ENCODE measurements at regions not wholly inside any gene's neighbourhood (a gene's known extent, or its start where the extent isn't known, plus 50 kb on each side); places are given as distances from the start of the nearest gene placed in this dataset.
"Not testable (repeated sequence)": the region's sequence is repeated elsewhere in the genome, so short reads cannot be mapped to it uniquely, and the experiment has no call there.

DNA sequence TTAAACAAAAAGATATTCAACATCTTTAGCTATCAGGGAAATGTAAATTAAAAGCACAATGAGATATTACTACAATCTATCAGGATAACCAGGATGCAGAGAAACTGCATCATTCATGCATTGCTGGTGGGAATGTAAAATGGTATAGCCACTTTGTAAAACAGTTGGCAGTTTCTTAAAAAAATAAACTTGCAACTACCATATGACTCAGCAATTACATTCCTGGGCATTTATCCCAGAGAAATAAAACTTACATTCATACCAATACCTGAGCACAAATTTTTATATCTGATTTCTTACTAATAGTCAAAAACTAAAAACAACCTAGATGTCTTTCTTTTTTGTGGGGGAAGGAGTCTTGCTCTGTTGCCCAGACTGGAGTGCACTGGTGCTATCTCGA is 190.3 kb upstream of the TAB2 start:
- DNase-seq (ENCODE audit: low read depth, low spot score) = no peak
- H3K27ac ChIP-seq = no peak overlapping the region

DNA sequence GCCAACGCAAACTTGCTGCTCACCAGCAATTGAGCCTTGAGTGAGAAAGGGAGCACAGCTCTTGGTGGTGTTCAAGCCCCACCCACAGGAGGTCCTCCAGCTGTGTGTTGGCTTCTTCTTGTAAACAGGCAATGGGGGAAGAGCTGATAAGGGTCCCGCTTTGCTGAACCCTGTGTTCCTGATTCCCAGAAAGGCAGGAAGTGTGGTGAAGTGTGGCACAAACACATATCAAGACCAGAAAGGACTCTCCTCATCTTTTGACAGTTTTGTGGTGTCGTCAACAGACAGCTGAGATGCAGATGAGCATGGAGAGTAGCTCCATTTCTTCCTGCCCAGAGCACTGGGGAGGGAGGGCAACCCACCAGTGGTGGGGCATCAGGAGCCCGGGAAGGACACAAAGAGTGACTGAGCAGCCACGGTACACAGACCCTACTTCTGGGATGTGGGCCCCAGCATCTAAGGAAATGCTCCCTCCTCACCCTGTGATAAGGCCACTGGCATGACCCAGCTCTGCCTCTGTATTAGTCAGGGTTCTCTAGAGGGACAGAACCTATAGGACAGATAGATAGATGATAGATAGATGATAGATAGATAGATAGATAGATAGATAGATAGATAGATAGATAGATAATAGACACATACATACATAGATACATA is 188.9 kb upstream of the TAB2 start:
- no peak overlapping the region for H3K27ac ChIP-seq
- DNase-seq (ENCODE audit: low read depth, low spot score) = no peak

DNA sequence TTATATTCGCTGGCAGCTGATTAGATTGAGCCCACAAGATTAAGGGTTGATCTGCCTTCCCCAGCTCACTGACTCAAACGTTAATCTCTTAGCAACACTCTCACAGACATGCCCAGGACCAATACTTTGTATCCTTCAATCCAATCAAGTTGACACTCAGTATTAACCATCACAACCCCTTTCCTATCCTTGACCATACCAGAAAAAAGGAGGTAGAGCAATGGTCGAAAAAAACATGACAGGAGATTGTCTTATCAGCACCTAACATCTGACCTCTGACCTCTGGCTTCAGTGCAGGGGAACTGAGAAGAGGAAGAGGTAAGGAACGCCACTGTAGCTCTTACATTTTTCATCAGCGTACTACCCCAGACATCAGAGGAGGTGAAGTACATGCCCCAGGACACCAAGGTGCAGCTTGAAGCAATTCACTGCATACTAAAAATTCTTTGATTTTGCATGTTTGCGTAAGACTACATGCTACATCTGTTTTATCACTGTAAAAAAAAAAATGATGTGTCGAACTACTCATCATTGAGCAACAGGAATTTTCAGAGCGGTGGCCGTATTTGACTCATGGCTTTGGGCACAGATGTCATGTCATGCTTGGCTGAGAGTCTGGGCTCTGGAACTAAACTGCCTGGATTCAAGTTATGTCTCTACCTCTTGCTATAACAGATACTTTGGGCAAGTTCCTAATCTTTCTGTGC is 188.0 kb upstream of the TAB2 start:
- peak overlapping the region; percentile 21 for H3K27ac ChIP-seq
- peak; percentile 57 for DNase-seq (ENCODE audit: low read depth, low spot score)

DNA sequence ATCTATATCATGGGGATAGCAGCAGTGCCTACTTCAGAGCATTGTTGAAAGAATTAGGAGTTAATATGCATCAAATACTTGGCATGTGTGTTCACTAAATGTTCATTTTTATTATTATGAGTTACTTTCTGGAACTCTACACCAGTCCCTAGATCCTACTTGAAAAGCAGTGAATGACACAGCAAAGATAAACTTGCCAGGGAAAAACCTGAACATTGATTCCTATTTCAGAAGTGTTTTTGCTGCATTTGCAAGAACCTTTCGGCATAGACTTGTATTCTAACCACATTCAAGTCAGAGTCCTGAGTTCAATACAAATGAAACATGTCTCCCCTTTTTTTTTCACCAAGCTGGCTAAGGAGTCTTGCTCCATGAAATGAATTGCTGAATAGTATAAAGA is 187.4 kb upstream of the TAB2 start:
- peak overlapping the region; percentile 21 for H3K27ac ChIP-seq
- no peak for DNase-seq (ENCODE audit: low read depth, low spot score)

DNA sequence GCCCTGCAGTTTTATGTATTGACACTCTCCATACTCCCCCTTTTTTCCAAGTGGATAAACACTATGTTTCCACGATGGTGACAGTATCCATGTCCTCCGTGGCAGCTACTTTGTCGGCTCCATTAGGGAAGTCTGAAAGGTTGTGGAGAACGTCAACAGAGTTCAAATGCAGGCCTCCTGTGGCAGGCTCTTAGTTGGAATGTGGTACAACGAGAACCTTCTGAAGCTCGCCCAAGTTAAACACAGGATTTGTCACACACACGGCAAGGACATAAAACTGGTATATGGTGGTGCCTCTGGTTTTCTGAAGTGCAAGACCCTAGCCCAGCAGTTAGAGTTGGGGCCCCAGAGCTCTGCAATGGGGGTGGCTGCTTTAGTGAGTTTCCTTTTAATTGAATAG is 187.0 kb upstream of the TAB2 start:
- DNase-seq (ENCODE audit: low read depth, low spot score) = no peak
- H3K27ac ChIP-seq = peak overlapping the region; percentile 21

- no peak for DNase-seq (ENCODE audit: low read depth, low spot score)
- H3K27ac ChIP-seq = no peak overlapping the region
These were observed 185.6 kb upstream of the TAB2 start for GRCh38 chr6:149131891-149132290.

DNA sequence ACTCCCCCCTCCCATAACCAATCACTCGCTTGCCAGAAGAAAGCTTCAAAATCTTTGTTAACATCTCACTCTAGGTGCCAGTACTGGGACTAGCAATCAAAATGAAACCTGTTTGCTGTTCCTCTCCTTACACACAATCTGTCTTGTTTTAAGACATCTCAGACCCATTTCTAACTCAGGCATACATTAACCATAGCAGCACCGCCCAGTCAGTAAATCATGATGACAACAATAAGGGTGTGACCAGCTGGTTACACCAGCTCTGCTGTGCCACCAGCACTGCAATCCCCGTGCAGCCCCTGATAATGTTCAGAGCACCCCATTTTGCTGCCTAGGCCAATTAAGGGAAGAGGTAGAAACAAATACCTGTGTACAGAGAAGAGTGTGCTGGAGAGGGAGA is 185.2 kb upstream of the TAB2 start:
- no peak overlapping the region for H3K27ac ChIP-seq
- no peak for DNase-seq (ENCODE audit: low read depth, low spot score)

GRCh38 chr6:149134511-149134933 is 183.0 kb upstream of the TAB2 start:
- H3K27ac ChIP-seq = no peak overlapping the region
- DNase-seq (ENCODE audit: low read depth, low spot score) = no peak

DNA sequence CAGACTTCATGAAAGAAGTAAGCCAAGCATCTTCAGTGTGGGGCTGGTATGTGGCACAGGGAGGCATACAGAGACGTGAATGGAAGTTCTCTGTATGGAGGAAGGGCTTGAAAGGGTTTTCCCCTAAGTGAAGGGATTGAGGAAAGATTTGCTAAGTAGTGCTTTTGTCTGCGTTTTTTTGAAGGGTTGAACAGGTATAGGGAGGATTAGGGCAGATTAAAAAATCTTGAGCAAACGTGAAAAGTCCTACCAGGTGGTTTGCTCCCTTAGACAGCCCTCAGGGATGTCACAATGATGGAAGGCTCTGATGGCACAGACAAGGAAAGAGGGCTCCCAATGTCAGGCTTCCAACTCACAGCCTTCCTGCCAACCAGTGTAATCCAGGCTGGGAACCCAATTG is 181.7 kb upstream of the TAB2 start:
- no peak overlapping the region for H3K27ac ChIP-seq
- no peak for DNase-seq (ENCODE audit: low read depth, low spot score)

DNA sequence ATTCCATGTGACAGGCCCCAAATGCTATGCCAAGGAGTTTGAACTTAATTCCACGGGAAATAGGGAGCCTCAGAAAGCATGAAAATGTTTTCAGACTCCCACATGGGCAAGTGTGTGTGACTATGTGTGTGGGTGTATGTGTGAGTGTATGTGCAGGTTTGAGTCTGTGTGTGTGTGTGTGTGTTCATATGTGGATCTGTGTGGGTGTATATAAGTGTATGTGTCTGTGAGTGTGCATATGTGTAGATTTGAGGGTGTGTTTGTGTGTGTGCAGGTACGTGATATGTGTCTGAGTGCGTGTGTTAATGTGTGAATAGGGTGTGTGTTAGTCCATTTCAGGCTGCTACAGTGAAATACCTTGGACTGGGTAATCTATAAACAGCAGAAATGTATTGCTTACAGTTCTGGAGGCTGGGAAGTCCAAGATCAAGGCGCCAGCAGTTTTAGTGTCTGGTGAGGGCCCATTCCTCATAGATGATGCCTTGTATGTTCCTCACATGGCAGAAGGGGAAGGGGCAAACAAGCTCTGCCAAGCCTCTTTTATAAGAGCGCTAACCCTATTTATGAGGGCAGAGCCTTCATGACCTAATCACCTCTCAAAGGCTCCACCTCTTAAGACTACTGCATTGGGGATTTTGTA is 181.1 kb upstream of the TAB2 start:
- H3K27ac ChIP-seq = no peak overlapping the region

DNA sequence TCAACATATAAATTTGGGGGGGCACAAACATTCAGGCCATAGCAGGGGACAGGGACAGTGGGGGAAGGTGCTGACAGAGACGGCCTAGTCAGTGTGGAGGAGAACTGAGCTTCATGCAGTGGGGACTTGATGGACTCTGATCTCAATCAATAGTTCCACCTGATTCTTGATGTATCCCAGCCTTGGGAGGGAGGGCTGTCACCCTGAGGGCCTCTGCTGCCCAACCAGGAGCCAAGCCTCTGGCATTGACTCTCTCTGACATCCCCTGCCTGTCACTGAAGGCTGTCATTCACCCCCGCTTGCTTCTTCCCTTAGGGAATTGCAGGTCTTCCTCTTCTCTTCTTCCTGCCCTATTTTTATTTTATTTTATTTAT is 180.6 kb upstream of the TAB2 start:
- DNase-seq (ENCODE audit: low read depth, low spot score) = no peak
- no peak overlapping the region for H3K27ac ChIP-seq

More for the DNA sequence above, 181.1 kb upstream of the TAB2 start:
- DNase-seq (ENCODE audit: low read depth, low spot score) = no peak

GRCh38 chr6:149137594-149137993 is 179.9 kb upstream of the TAB2 start:
- H3K27ac ChIP-seq = no peak overlapping the region
- DNase-seq (ENCODE audit: low read depth, low spot score) = no peak

GRCh38 chr6:149138089-149138488 is 179.4 kb upstream of the TAB2 start:
- H3K27ac ChIP-seq = no peak overlapping the region
- DNase-seq (ENCODE audit: low read depth, low spot score) = no peak

DNA sequence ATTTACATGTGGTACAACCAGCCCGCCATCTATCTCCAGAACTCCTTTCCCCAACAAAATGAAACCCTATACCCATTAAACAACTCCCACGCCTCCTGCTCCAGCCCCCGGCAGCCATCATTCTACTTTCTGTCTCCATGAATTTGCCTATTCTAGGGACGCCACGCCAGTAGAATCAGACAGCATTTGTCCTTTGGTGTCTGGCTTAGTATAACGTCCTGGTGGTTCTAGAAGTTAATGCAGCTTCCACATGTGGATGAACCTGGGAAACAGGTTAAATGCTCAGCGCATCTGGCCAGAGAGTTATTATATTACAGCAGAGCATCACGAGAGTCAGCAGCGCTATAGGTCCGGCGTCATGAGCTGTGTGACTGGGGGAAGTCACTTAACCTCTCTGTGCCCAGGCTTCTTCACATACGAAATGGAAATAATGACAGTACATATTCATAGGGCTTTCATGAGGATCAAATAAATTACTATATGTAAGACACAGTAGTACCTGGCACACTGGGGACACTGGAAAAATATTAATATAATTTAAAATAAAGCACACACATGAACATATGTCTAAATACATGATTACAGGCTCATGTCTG is 178.7 kb upstream of the TAB2 start:
- DNase-seq (ENCODE audit: low read depth, low spot score) = no peak
- H3K27ac ChIP-seq = no peak overlapping the region

DNA sequence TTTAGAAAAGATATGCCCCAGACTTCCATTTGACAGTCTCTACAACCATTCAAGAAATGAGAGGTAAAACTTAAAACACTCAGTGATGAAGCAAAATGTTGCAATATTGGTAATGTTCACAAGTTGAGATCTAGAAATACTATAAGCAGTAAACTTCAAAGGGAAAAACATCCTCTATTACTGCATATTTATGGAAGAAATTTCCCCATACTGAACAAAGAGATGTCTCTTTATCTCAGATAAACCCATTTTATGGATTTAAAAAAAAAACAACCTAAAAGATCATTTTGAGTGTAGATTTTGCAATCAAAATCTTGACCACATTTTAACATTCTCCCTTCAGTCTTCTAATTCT is 177.8 kb upstream of the TAB2 start:
- no peak for DNase-seq (ENCODE audit: low read depth, low spot score)
- no peak overlapping the region for H3K27ac ChIP-seq

DNA sequence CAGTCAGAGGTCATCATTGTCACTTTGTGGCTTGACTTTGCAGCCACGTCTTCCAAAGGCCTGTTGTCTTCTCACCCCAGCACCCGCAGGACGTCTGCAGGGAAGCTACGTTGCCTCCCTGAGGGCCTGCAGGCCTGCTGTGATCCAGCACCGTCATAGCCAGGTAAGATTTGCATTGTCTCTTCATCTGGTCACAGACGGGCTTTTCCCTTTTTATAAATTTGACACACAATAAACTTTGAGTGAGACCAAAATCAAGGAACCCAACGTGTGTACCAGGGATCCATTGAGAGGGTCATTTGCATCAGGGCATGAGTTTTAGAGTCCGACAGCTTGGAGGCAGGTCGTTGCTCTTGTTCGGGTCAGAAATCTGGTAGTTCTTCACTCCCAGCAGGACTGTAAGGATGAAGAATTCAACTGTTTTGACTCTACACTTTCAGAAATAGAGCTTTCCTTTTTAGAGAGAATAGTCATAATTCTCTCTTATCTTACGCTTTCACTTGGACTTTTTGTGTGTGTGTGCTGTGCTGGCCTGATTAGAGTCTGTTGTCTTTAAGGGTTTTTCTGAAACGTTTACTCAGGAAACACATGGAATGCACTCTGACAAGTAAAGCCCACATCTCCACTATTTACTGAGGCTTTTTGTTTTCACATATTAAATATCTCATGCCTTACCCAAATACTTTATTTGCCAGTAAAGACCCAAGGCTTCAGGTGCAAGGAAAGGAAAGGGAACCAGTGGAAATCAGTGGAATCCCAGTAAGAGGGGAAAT is 177.2 kb upstream of the TAB2 start:
- H3K27ac ChIP-seq = no peak overlapping the region
- no peak for DNase-seq (ENCODE audit: low read depth, low spot score)

DNA sequence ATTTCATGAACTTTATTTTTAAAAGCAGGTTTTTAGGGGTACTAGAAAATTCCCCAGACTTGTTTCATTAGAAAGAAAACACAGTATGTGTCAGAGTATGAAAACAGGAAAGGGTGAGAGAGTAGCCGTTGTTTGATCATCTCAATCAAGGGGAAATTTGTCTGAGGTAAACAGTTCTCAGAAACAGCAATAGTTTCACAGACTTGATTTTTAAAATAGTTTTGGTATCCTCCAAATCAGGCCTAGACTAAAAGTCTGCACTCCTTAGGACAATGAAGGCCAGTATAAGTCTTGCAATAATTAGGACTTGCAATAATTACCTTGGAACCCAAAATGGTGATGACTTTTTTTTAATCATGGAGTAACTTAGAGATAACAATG is 176.6 kb upstream of the TAB2 start:
- DNase-seq (ENCODE audit: low read depth, low spot score) = no peak

DNA sequence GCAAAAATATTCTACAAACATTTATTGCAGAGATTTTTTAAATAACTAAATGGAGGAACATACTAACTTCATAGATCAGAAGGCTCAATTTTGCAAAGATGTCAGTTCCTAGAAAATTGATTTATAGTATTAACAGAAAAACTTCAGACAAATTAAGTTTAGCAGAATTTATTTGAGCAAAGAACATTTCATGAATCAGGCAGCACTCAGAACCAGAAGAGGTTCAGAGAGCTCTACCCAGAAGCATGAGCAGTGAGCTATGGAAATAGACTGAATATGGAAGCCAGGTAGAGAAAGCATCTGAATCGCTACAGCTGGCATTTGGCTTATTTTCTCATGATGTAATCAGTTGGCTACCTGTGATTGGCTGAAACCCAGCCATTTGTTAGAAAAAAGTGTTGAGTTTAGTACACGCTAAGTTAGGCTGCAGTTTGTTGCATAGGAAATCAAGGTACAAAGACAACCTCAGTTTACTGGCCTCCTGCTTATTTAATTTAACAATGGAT is 174.5 kb upstream of the TAB2 start:
- no peak overlapping the region for H3K27ac ChIP-seq
- DNase-seq (ENCODE audit: low read depth, low spot score) = no peak

More for the DNA sequence above, 176.6 kb upstream of the TAB2 start:
- no peak overlapping the region for H3K27ac ChIP-seq

- H3K27ac ChIP-seq; DNase-seq (ENCODE audit: low read depth, low spot score): not testable (repeated sequence)
These were observed 171.7 kb upstream of the TAB2 start for GRCh38 chr6:149145800-149146199.

DNA sequence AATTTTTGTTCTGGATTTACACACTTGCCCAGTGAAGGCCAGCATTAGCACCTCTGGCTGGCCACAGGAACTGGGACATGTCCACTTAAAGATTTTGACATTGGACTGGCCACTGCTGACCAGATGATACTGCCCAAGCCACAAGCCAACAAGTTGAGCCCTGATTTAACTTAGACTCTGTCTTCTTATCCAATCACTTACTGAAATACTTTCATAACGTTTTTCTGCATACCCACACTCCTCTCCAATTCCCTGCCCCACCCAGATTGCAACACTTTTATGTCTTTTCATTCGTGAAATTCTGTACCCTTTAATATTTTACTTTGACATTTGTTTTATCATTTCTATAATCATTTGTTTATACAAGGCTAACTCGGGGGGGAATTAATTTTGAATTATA is 170.3 kb upstream of the TAB2 start:
- no peak overlapping the region for H3K27ac ChIP-seq
- DNase-seq (ENCODE audit: low read depth, low spot score) = no peak

Data from epithelial cell of prostate (primary cell).